WTC11 (cell line): ENCODE measurements at regions not wholly inside any gene's neighbourhood (a gene's known extent, or its start where the extent isn't known, plus 50 kb on each side); places are given as distances from the start of the nearest gene placed in this dataset.

ENCODE experiments used
- ATAC-seq: fragments of 200-7000 bp; cut with Tn5 transposase; 2 replicates; pipeline ENCODE4 v1.10.0; 2021; ENCODE audit warnings: mild to moderate bottlenecking, moderate library complexity
- CTCF ChIA-PET: fragments of 300-600 bp; sonication (Branson Sonifier 250); formaldehyde crosslinking; loops from one replicate; lab custom pipeline; 2021; ENCODE audit warnings: antibody characterized with exemption; lab: Charles Lee
- POLR2A ChIA-PET: fragments of 350-600 bp; sonication (Branson Sonifier 250); formaldehyde crosslinking; loops from one replicate; lab custom pipeline; 2021; ENCODE audit warnings: antibody characterized with exemption; lab: Charles Lee
- DNase-seq: peaks from one replicate; pipeline ENCODE4 v3.0.0; 2021; ENCODE audit warnings: low spot score
- H3K27ac Mint-ChIP-seq: 2 replicates; pipeline ENCODE4 v1.8.0; 2021; ENCODE audit warnings: mixed read lengths
- H3K27me3 Mint-ChIP-seq: 2 replicates; pipeline ENCODE4 v1.8.0; 2021; ENCODE audit warnings: low read depth, mild to moderate bottlenecking, moderate library complexity, mixed read lengths
- H3K36me3 Mint-ChIP-seq: 2 replicates; pipeline ENCODE4 v1.8.0; 2021; ENCODE audit warnings: mixed read lengths
- H3K4me1 Mint-ChIP-seq: 2 replicates; pipeline ENCODE4 v1.8.0; 2022; ENCODE audit warnings: mixed read lengths
- H3K4me3 Mint-ChIP-seq: 2 replicates; pipeline ENCODE4 v1.8.0; 2021; ENCODE audit warnings: mild to moderate bottlenecking, moderate library complexity, mixed read lengths
- H3K9me3 Mint-ChIP-seq: 2 replicates; pipeline ENCODE4 v1.8.0; 2021; ENCODE audit warnings: mixed read lengths
- CBFB ChIP-seq: sonication (generic); formaldehyde crosslinking; IDR thresholded peaks from 2 replicates; pipeline ENCODE4 v1.8.1; 2022; ENCODE audit warnings: mild to moderate bottlenecking, low read depth, missing genetic modification reagents
- CREB1 ChIP-seq: sonication (generic); formaldehyde crosslinking; IDR thresholded peaks from 2 replicates; pipeline ENCODE4 v1.8.0; 2023; ENCODE audit warnings: mild to moderate bottlenecking, missing genetic modification reagents
- E2F4 ChIP-seq: sonication (generic); formaldehyde crosslinking; IDR thresholded peaks from 2 replicates; pipeline ENCODE4 v1.8.1; 2022; ENCODE audit warnings: low read depth, mild to moderate bottlenecking, moderate library complexity, missing genetic modification reagents, borderline replicate concordance
- E2F5 ChIP-seq: sonication (generic); formaldehyde crosslinking; IDR thresholded peaks from 2 replicates; pipeline ENCODE4 v1.8.1; 2022; ENCODE audit warnings: mild to moderate bottlenecking, moderate library complexity, missing genetic modification reagents
- EMX1 ChIP-seq: fragments of 250-450 bp; sonication (Bioruptor Pico); IDR thresholded peaks from 2 replicates; pipeline ENCODE4 v1.8.0; 2021; ENCODE audit warnings: mild to moderate bottlenecking
- FOXK1 ChIP-seq: sonication (generic); formaldehyde crosslinking; IDR thresholded peaks from 2 replicates; pipeline ENCODE4 v1.8.0; 2022; ENCODE audit warnings: mild to moderate bottlenecking, moderate library complexity, missing genetic modification reagents
- HMGXB4 ChIP-seq: sonication (generic); formaldehyde crosslinking; IDR thresholded peaks from 2 replicates; pipeline ENCODE4 v1.8.1; 2023; ENCODE audit warnings: mild to moderate bottlenecking, moderate library complexity, missing genetic modification reagents
- NR1H2 ChIP-seq: sonication (generic); formaldehyde crosslinking; IDR thresholded peaks from 2 replicates; pipeline ENCODE4 v1.9.0; 2021; ENCODE audit warnings: mild to moderate bottlenecking, moderate library complexity, missing genetic modification reagents
- SMAD4 ChIP-seq: sonication (generic); formaldehyde crosslinking; IDR thresholded peaks from 2 replicates; pipeline ENCODE4 v1.8.0; 2022; ENCODE audit warnings: mild to moderate bottlenecking, missing genetic modification reagents
- SP1 ChIP-seq: sonication (generic); formaldehyde crosslinking; conservative IDR thresholded peaks from 2 replicates; pipeline ENCODE4 v1.8.1; 2022; ENCODE audit warnings: missing genetic modification reagents
- TEAD1 ChIP-seq: sonication (generic); formaldehyde crosslinking; IDR thresholded peaks from 2 replicates; pipeline ENCODE4 v1.8.0; 2022; ENCODE audit warnings: mild to moderate bottlenecking, missing genetic modification reagents
- ZBTB21 ChIP-seq: sonication (generic); formaldehyde crosslinking; IDR thresholded peaks from 2 replicates; pipeline ENCODE4 v1.8.1; 2023; ENCODE audit warnings: mild to moderate bottlenecking, missing genetic modification reagents, borderline replicate concordance
- ZMAT4 ChIP-seq: fragments of 250-450 bp; sonication (Bioruptor Pico); IDR thresholded peaks from 2 replicates; pipeline ENCODE4 v1.9.0; 2021; ENCODE audit warnings: mild to moderate bottlenecking
- ZNF423 ChIP-seq: fragments of 250-450 bp; sonication (Bioruptor Pico); IDR thresholded peaks from 2 replicates; pipeline ENCODE4 v2.1.2; 2022; ENCODE audit warnings: mild to moderate bottlenecking, moderate library complexity
- TF ChIP-seq, protein P1 (sequence below): sonication (generic); formaldehyde crosslinking; IDR thresholded peaks from 2 replicates; pipeline ENCODE4 v1.8.1; 2023; ENCODE audit warnings: mild to moderate bottlenecking, missing genetic modification reagents
- TF ChIP-seq, protein P2 (sequence below): fragments of 250-450 bp; sonication (Bioruptor Pico); IDR thresholded peaks from 2 replicates; pipeline ENCODE4 v1.9.0; 2021; ENCODE audit warnings: moderate library complexity, mild to moderate bottlenecking, inconsistent platforms, borderline replicate concordance
- TF ChIP-seq, protein P3 (sequence below): fragments of 250-450 bp; sonication (Bioruptor Pico); IDR thresholded peaks from 2 replicates; pipeline ENCODE4 v1.9.0; 2021; ENCODE audit warnings: mild to moderate bottlenecking
- TF ChIP-seq, protein P4 (sequence below): sonication (generic); formaldehyde crosslinking; IDR thresholded peaks from 2 replicates; pipeline ENCODE4 v1.8.0; 2022; ENCODE audit warnings: mild to moderate bottlenecking, missing genetic modification reagents

- ChIA-PET CTCF (interaction anchor here (0.7 to 1.0 kb wide), 2 partner anchors 77 to 96 kb away, joined by 3 read pairs; no protein-coding TSS in a partner anchor), POLR2A (no interaction called here)
- H3K36me3 Mint-ChIP-seq: peaks cover 3% of the 10 kb centered on the region; the same call in 1 of the 2 replicates
- ATAC-seq: peak; percentile 69
- H3K4me1 Mint-ChIP-seq: peaks cover 69% of the 10 kb centered on the region
- TF ChIP-seq FOXK1: no peak
- peak; percentile 62; the same call in 1 of the 2 replicates for TF ChIP-seq TEAD1
- TF ChIP-seq ZNF423 (CRISPR knock-in tag): peak; percentile 48; the same call in 1 of the 2 replicates
- TF ChIP-seq, protein P1, sequence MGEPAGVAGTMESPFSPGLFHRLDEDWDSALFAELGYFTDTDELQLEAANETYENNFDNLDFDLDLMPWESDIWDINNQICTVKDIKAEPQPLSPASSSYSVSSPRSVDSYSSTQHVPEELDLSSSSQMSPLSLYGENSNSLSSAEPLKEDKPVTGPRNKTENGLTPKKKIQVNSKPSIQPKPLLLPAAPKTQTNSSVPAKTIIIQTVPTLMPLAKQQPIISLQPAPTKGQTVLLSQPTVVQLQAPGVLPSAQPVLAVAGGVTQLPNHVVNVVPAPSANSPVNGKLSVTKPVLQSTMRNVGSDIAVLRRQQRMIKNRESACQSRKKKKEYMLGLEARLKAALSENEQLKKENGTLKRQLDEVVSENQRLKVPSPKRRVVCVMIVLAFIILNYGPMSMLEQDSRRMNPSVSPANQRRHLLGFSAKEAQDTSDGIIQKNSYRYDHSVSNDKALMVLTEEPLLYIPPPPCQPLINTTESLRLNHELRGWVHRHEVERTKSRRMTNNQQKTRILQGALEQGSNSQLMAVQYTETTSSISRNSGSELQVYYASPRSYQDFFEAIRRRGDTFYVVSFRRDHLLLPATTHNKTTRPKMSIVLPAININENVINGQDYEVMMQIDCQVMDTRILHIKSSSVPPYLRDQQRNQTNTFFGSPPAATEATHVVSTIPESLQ (CRISPR knock-in tag): no peak
- no peak for TF ChIP-seq E2F4 (CRISPR knock-in tag)
- TF ChIP-seq, protein P2, sequence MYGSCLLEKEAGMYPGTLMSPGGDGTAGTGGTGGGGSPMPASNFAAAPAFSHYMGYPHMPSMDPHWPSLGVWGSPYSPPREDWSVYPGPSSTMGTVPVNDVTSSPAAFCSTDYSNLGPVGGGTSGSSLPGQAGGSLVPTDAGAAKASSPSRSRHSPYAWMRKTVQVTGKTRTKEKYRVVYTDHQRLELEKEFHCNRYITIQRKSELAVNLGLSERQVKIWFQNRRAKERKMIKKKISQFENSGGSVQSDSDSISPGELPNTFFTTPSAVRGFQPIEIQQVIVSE (CRISPR knock-in tag): no peak
- TF ChIP-seq HMGXB4 (CRISPR knock-in tag): no peak
- DNase-seq: no peak
- H3K27ac Mint-ChIP-seq: peak overlapping the region; percentile 98
- peaks cover 3% of the 10 kb centered on the region; the same call in 1 of the 2 replicates for H3K9me3 Mint-ChIP-seq
- H3K4me3 Mint-ChIP-seq: peak overlapping the region; percentile 48
- no peaks in the 10 kb centered on the region for H3K27me3 Mint-ChIP-seq
These were observed 188.4 kb upstream of the ANK2 start for GRCh38 chr4:112860830-112861690.

DNA sequence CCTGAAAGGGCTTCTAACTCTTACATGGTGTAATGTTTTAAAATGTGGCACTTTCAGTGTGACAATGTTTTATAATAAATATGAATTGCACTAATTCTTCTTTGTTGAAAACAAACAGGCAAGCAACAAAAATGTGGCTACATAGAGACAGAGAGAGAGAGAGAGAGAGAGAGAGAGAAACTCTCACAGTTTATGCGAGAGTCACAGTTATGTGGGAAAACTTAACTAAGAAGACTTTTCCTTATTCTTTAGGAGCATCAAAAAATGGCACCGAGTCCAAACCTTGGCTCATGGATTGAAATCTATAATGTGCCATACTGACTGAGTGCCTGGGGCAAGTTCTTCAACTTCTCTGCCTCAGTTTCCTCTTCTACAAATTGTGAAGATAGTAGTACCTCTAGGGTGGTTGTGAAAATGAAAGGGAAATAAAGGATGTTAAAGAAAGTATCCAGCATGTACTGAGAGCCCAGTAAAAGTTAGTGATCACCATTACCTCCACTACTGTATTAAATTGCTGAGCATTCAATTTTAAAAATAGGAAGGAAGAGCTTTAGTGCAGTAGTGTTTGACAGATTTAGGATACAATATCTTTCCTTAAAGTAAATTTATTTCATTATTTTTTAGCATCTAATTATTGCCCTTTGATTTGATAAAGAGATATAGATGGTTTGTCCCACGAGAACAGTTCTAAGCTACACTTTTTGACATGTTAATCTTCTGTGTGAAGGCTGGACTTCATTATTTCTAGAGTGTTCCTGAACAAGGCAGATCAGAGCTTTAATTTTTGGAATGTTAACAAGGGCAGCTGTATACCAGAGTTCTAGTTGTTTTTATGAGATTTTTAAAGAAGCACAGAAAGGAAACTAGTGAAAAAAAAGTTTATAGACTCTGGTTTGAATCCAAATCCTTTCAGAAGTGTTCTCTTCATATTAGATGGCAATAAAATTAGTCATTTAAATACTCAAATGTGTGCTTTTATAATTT, 187.5 kb upstream of the ANK2 start:
- DNase-seq: no peak
- peaks cover 3% of the 10 kb centered on the region; the same call in 1 of the 2 replicates for H3K36me3 Mint-ChIP-seq
- H3K4me3 Mint-ChIP-seq: no peak overlapping the region
- no peaks in the 10 kb centered on the region for H3K27me3 Mint-ChIP-seq
- H3K9me3 Mint-ChIP-seq: peaks cover 3% of the 10 kb centered on the region; the same call in 1 of the 2 replicates
- peak overlapping the region; percentile 98 for H3K27ac Mint-ChIP-seq
- CTCF ChIA-PET: interaction anchor here (1.0 kb wide), 2 partner anchors 76 to 97 kb away, joined by 3 read pairs; no protein-coding TSS in a partner anchor
- H3K4me1 Mint-ChIP-seq: peaks cover 67% of the 10 kb centered on the region
- no peak for ATAC-seq
- POLR2A ChIA-PET: no interaction called here
- TF ChIP-seq CBFB (CRISPR knock-in tag) (no peak), ZBTB21 (CRISPR knock-in tag) (no peak), EMX1 (CRISPR knock-in tag) (no peak), NR1H2 (no peak), HMGXB4 (CRISPR knock-in tag) (no peak), SP1 (CRISPR knock-in tag) (no peak), ZMAT4 (CRISPR knock-in tag) (no peak), E2F5 (no peak), SMAD4 (CRISPR knock-in tag) (no peak), CREB1 (CRISPR knock-in tag) (no peak)
- TF ChIP-seq, protein P3, sequence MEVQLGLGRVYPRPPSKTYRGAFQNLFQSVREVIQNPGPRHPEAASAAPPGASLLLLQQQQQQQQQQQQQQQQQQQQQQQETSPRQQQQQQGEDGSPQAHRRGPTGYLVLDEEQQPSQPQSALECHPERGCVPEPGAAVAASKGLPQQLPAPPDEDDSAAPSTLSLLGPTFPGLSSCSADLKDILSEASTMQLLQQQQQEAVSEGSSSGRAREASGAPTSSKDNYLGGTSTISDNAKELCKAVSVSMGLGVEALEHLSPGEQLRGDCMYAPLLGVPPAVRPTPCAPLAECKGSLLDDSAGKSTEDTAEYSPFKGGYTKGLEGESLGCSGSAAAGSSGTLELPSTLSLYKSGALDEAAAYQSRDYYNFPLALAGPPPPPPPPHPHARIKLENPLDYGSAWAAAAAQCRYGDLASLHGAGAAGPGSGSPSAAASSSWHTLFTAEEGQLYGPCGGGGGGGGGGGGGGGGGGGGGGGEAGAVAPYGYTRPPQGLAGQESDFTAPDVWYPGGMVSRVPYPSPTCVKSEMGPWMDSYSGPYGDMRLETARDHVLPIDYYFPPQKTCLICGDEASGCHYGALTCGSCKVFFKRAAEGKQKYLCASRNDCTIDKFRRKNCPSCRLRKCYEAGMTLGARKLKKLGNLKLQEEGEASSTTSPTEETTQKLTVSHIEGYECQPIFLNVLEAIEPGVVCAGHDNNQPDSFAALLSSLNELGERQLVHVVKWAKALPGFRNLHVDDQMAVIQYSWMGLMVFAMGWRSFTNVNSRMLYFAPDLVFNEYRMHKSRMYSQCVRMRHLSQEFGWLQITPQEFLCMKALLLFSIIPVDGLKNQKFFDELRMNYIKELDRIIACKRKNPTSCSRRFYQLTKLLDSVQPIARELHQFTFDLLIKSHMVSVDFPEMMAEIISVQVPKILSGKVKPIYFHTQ (CRISPR knock-in tag): no peak
- TF ChIP-seq, protein P4, sequence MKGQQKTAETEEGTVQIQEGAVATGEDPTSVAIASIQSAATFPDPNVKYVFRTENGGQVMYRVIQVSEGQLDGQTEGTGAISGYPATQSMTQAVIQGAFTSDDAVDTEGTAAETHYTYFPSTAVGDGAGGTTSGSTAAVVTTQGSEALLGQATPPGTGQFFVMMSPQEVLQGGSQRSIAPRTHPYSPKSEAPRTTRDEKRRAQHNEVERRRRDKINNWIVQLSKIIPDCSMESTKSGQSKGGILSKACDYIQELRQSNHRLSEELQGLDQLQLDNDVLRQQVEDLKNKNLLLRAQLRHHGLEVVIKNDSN (CRISPR knock-in tag): no peak
